K562 (cell line): ENCODE measurements at regions not wholly inside any gene's neighbourhood (a gene's known extent, or its start where the extent isn't known, plus 50 kb on each side); places are given as distances from the start of the nearest gene placed in this dataset.

ENCODE experiments used
- ATAC-seq: fragments of 200-7000 bp; cut with Tn5 transposase; 3 replicates; pipeline ENCODE4 v1.9.1; 2020; ENCODE audit warnings: moderate library complexity
- BruUV-seq: library from RNA; stranded (reverse); fragments of 400-500 nt; replicated peaks from 2 replicates; lab custom pipeline; 2021; lab: Mats Ljungman, UMichigan
- CTCF ChIA-PET: fragments of 300-600 bp; formaldehyde crosslinking; extraction: SDS; loops from one replicate; lab custom pipeline; 2021; ENCODE audit warnings: low intra/inter-chr PET ratio; lab: Yijun Ruan, JAX
- POLR2A ChIA-PET: fragments of 300-600, 350-650 bp; sonication (Branson Sonifier 250); formaldehyde crosslinking; extraction: SDS; loops from one replicate; lab custom pipeline; 2021; ENCODE audit warnings: antibody characterized with exemption, inconsistent platforms; lab: Yijun Ruan, JAX
- DNase-seq, 4 experiments: peaks; one replicate each; pipeline versions ENCODE4 v3.0.0 to v3.0.0-alpha.2; 2011 to 2018; ENCODE audit warnings: low spot score in 3 of 4, mixed read lengths in 3 of 4; ENCODE audit errors: extremely low read depth in 1 of 4
- FAIRE-seq: peaks from 2 replicates; lab custom pipeline; 2011; peaks lifted over from hg19 to GRCh38; lab: Jason Lieb, UNC
- H2AFZ ChIP-seq: 2 replicates; pipeline ENCODE4 v1.6.0; 2011; ENCODE audit warnings: low read depth, low read length, control low read depth, inconsistent platforms
- H3K27ac ChIP-seq: fragments of 200-600 bp; 3 replicates; pipeline ENCODE4 v1.8.0; 2011; ENCODE audit warnings: low read depth, mild to moderate bottlenecking, control low read depth, inconsistent platforms, low read length, moderate library complexity, mixed read lengths; ENCODE audit errors: extremely low read depth
- H3K27me3 ChIP-seq, 2 experiments: fragments of 300-600 bp in 1 of 2; 2 replicates in 1 of 2; 3 replicates in 1 of 2; pipeline versions ENCODE4 v1.6.0 to v1.8.0; 2011; ENCODE audit warnings: inconsistent platforms in 2 of 2, low read length in 2 of 2, mild to moderate bottlenecking in 1 of 2, mixed read lengths in 1 of 2, moderate library complexity in 1 of 2; ENCODE audit not compliant: control insufficient read depth in 2 of 2, insufficient read depth in 2 of 2
- H3K36me3 ChIP-seq: fragments of 300-600 bp; 3 replicates; pipeline ENCODE4 v1.8.0; 2011; ENCODE audit warnings: mild to moderate bottlenecking, low read length, inconsistent platforms; ENCODE audit not compliant: control insufficient read depth, insufficient read depth
- H3K4me1 ChIP-seq, 2 experiments: fragments of 200-600 bp in 1 of 2; replicated peaks in 1 of 2; 2 replicates in 1 of 2; 3 replicates in 1 of 2; pipeline versions ENCODE4 v1.5.1 to v1.8.0; 2011; ENCODE audit warnings: inconsistent platforms in 2 of 2, low read length in 2 of 2, mild to moderate bottlenecking in 1 of 2, mixed read lengths in 1 of 2, moderate library complexity in 1 of 2; ENCODE audit not compliant: control insufficient read depth in 2 of 2, insufficient read depth in 2 of 2
- H3K4me2 ChIP-seq: 2 replicates; pipeline ENCODE4 v1.6.1; 2011; ENCODE audit warnings: low read length, control low read depth, inconsistent platforms, mixed read lengths; ENCODE audit not compliant: insufficient read depth
- H3K4me3 ChIP-seq: fragments of 200-600 bp; sonication (generic), shearing (Covaris generic); 2 replicates; pipeline ENCODE4 v1.5.1; 2016; ENCODE audit warnings: control low read depth, inconsistent platforms
- H3K79me2 ChIP-seq: fragments of 200-600 bp; 3 replicates; pipeline ENCODE4 v1.8.0; 2011; ENCODE audit warnings: low read length, inconsistent platforms; ENCODE audit not compliant: control insufficient read depth, insufficient read depth
- H3K9ac ChIP-seq, 2 experiments: 2 replicates each; pipeline versions ENCODE4 v1.6.0 to v1.6.1; 2011; ENCODE audit warnings: low read depth in 2 of 2, low read length in 2 of 2, control low read depth in 1 of 2, inconsistent platforms in 1 of 2, mild to moderate bottlenecking in 1 of 2, mixed read lengths in 1 of 2; ENCODE audit not compliant: insufficient read depth in 1 of 2
- H3K9me1 ChIP-seq: one replicate; pipeline ENCODE4 v1.6.0; 2011; ENCODE audit warnings: inconsistent platforms, mild to moderate bottlenecking, low read length, moderate library complexity; ENCODE audit not compliant: control insufficient read depth, insufficient read depth
- H3K9me3 ChIP-seq: replicated peaks from 2 replicates; pipeline ENCODE4 v1.5.1; 2011; ENCODE audit warnings: low read depth, low read length, inconsistent platforms; ENCODE audit not compliant: control insufficient read depth, insufficient read depth
- H4K20me1 ChIP-seq: replicated peaks from 2 replicates; pipeline ENCODE4 v1.6.1; 2011; ENCODE audit warnings: low read length, inconsistent platforms, mixed read lengths; ENCODE audit not compliant: control insufficient read depth, insufficient read depth
- ARHGAP35 ChIP-seq: fragments of 450-650 bp; IDR thresholded peaks from 2 replicates; pipeline ENCODE4 v1.6.1; 2018; ENCODE audit not compliant: partially characterized antibody
- CEBPB ChIP-seq: fragments of 450-650 bp; IDR thresholded peaks from 2 replicates; pipeline ENCODE4 v1.6.1; 2016; ENCODE audit warnings: missing genetic modification characterization, missing compliant biosample characterization
- CEBPG ChIP-seq, 3 experiments: fragments of 200-800 bp in 1 of 3; sonication (Bioruptor generic) in 1 of 3; sonication (generic) in 1 of 3; formaldehyde crosslinking in 1 of 3; IDR thresholded peaks in 2 of 3; conservative IDR thresholded peaks in 1 of 3; 2 replicates each; pipeline versions ENCODE4 v1.6.1 to v1.8.0; 2016 to 2022; ENCODE audit warnings: missing compliant biosample characterization in 2 of 3, missing genetic modification characterization in 2 of 3, mild to moderate bottlenecking in 1 of 3, missing genetic modification reagents in 1 of 3
- GTF2A2 ChIP-seq: IDR thresholded peaks from 2 replicates; pipeline ENCODE4 v1.6.1; 2016; ENCODE audit warnings: mild to moderate bottlenecking, missing genetic modification characterization, missing compliant biosample characterization
- MXI1 ChIP-seq: IDR thresholded peaks from 2 replicates; pipeline ENCODE4 v1.6.1; 2011; ENCODE audit warnings: low read depth, mild to moderate bottlenecking, improper control_type of control experiment, low read length
- ZNF134 ChIP-seq: fragments of 250-450 bp; sonication (Bioruptor Pico); conservative IDR thresholded peaks from 2 replicates; pipeline ENCODE4 v1.4.0; 2020
- WGBS: fragments of 100-300 bp; shearing (Covaris generic); methylation state at CpG from one replicate; pipeline ENCODE4 v1.1.6; 2016; ENCODE audit warnings: low coverage, mixed read lengths; ENCODE audit not compliant: insufficient coverage; ENCODE audit errors: missing lambda C conversion rate; 5-methylcytosine and 5-hydroxymethylcytosine counted together
- in situ Hi-C: fragments of 300-500 bp; cut with MboI; formaldehyde crosslinking; loops from 4 replicates; pipeline ENCODE4 v1.15.0; 2018; ENCODE audit warnings: inconsistent platforms, mixed read lengths
- intact Hi-C: fragments of 100-400 bp; cut with micrococcal nuclease; formaldehyde crosslinking; loops from 2 replicates; pipeline ENCODE4 v1.14.2; 2022
- TF ChIP-seq, protein P1 (sequence below): sonication (generic); formaldehyde crosslinking; IDR thresholded peaks from 2 replicates; pipeline ENCODE4 v1.8.1; 2023; ENCODE audit warnings: mild to moderate bottlenecking, missing genetic modification reagents

DNA sequence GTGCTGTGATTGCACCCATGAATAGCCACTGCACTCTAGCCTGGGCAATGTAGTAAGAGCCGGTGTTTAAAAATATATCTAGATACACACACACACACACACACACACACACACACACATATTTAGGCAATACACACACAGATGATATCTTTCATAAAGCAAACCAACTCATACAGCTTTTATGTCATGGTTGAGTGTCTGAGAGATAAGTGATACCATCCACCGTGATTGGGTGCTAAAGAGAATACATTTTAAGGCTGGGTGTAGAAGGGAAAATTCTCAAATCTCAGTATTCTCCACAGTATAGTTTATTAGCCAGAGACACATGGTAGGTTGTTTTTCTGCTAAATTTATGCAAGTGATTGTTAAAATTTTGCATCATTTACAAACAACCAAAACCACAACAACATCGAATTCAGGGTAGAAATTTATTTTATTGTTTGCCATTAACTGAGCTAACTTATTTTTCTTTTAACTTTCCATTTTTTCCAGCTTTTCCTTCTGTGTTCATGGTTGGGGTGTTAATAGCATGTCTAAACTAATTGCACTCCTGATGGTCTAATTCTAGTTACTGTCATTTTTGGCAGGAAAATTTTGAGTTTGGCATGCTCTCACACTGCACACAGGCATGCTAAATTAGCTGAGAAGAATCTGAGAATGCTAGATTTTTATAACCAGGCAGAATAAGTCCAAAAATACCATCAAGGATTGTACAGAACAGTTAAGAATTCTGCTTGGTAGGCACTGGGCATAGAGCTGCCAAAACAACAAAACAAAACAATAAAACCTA lies 57.9 kb upstream of the SYPL1 start (continued):
- TF ChIP-seq, protein P1, sequence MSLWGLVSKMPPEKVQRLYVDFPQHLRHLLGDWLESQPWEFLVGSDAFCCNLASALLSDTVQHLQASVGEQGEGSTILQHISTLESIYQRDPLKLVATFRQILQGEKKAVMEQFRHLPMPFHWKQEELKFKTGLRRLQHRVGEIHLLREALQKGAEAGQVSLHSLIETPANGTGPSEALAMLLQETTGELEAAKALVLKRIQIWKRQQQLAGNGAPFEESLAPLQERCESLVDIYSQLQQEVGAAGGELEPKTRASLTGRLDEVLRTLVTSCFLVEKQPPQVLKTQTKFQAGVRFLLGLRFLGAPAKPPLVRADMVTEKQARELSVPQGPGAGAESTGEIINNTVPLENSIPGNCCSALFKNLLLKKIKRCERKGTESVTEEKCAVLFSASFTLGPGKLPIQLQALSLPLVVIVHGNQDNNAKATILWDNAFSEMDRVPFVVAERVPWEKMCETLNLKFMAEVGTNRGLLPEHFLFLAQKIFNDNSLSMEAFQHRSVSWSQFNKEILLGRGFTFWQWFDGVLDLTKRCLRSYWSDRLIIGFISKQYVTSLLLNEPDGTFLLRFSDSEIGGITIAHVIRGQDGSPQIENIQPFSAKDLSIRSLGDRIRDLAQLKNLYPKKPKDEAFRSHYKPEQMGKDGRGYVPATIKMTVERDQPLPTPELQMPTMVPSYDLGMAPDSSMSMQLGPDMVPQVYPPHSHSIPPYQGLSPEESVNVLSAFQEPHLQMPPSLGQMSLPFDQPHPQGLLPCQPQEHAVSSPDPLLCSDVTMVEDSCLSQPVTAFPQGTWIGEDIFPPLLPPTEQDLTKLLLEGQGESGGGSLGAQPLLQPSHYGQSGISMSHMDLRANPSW (CRISPR knock-in tag) = no peak
- TF ChIP-seq MXI1 (no peak), ARHGAP35 (no peak)

DNA sequence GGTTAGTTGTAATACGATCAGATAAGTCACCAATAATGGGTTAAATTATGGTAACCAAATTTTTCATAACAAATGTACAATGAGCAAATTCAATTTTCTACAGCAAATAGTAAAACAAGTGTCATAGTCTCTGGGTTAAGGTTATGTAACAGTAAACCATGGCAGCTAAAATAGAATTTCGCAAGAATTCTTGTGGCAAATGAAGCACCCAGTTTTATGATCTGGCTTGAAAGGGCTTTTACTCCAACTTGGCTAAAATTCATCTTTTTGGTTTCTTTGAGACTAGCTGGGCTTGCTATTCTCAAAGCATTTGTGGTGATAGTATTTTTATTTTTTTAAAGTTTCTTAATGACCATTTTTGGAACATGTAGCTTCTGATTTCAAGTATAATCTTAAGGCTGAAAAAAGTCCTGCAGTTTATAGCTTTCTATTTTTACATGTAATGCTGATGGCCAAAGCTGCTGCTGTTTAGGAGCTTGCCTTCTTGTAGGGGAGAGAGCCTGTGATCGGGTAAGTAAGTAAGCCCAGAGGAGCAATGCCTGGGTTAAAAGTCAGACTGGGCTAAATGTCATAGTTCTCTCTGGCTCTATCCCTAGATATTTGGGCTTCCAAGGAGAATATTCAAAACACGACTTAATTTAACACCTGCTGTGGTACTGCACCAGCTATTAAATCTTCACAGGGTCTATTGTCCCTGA lies 55.5 kb upstream of the SYPL1 start:
- no TSS peak for BruUV-seq
- Histone ChIP-seq H3K4me3 (no peak overlapping the region), H3K27me3 (peaks cover 0 to 18% of the 10 kb centered on the region in 2 experiments; a peak in 2 of 5 replicates), H3K4me1 (no peaks in the 10 kb centered on the region), H3K9me1 (no peaks in the 10 kb centered on the region), H3K79me2 (no peaks in the 10 kb centered on the region), H3K9ac (no peak overlapping the region), H3K9me3 (0 out of 2 replicates have a peak, but pooled peaks cover 2% of the 10 kb centered on the region), H3K36me3 (no peaks in the 10 kb centered on the region), H3K27ac (no peak overlapping the region), H2AFZ (no peak overlapping the region), H3K4me2 (no peak overlapping the region), H4K20me1 (no peaks in the 10 kb centered on the region)
- FAIRE-seq (no peak), ATAC-seq (no peak; the same call in 2 of the 3 replicates), DNase-seq (no peak)
- POLR2A ChIA-PET = interaction anchor here (0.8 to 1.6 kb wide), 4 partner anchors 9 to 109 kb away, joined by 3 to 7 read pairs (median 3); no protein-coding TSS in a partner anchor
- intact Hi-C loops = loop anchor here (2.0 kb wide), 1 partner anchor 407 kb away; no protein-coding TSS in a partner anchor
- CTCF ChIA-PET = interaction anchor here (0.7 to 3.2 kb wide), 4 partner anchors 13 to 184 kb away, joined by 4 to 34 read pairs (median 9); no protein-coding TSS in a partner anchor
- TF ChIP-seq CEBPB (peak; percentile 86), ZNF134 (CRISPR knock-in tag) (no peak), GTF2A2 (tag) (no peak), CEBPG (CRISPR knock-in tag; IDR thresholded peaks at IDR 0.05) (no peak), CEBPG (tag; conservative IDR thresholded peaks at IDR 0.05 in 1 of 2, IDR thresholded peaks at IDR 0.05 in 1 of 2) (peak; percentile 74 to 85)
- in situ Hi-C loops = no loop called here
- WGBS = 16% methylated on average over 4 of the region's 4 CpGs
